OCI-M2 (cell line): ENCODE measurements at regions not wholly inside any gene's neighbourhood (a gene's known extent, or its start where the extent isn't known, plus 50 kb on each side); places are given as distances from the start of the nearest gene placed in this dataset.

Experiments
- DNase-seq: peaks from one replicate; lab custom pipeline; 2025; ENCODE audit not compliant: unreplicated experiment; lab: John Stamatoyannopoulos, UW

- DNase-seq = no peak
Measured at GRCh38 chr6:114452785-114453401, 110.1 kb upstream of the HS3ST5 start.

- DNase-seq = no peak
Measured at GRCh38 chr6:114450631-114451030, 107.8 kb upstream of the HS3ST5 start.

GRCh38 chr6:114449659-114450058 is 106.8 kb upstream of the HS3ST5 start:
- no peak for DNase-seq

GRCh38 chr6:114446342-114446741 is 103.5 kb upstream of the HS3ST5 start:
- no peak for DNase-seq

GRCh38 chr6:114445846-114446245 is 103.0 kb upstream of the HS3ST5 start:
- no peak for DNase-seq

- DNase-seq = no peak
Measured at GRCh38 chr6:114439411-114439810, 96.6 kb upstream of the HS3ST5 start.

- no peak for DNase-seq
Measured at GRCh38 chr6:114437235-114437634, 94.4 kb upstream of the HS3ST5 start.

- DNase-seq = no peak
Measured at GRCh38 chr6:114436691-114437090, 93.9 kb upstream of the HS3ST5 start.

GRCh38 chr6:114435985-114436384 is 93.2 kb upstream of the HS3ST5 start:
- DNase-seq = no peak

- no peak for DNase-seq
Measured at GRCh38 chr6:114432400-114432799, 89.6 kb upstream of the HS3ST5 start.

GRCh38 chr6:114431641-114432040 is 88.8 kb upstream of the HS3ST5 start:
- no peak for DNase-seq

GRCh38 chr6:114430534-114431124 is 87.8 kb upstream of the HS3ST5 start:
- no peak for DNase-seq

GRCh38 chr6:114428341-114428740 is 85.5 kb upstream of the HS3ST5 start:
- no peak for DNase-seq

GRCh38 chr6:114421199-114421598 is 78.4 kb upstream of the HS3ST5 start:
- DNase-seq = no peak

- no peak for DNase-seq
Measured at GRCh38 chr6:114419175-114419574, 76.4 kb upstream of the HS3ST5 start.

- DNase-seq = no peak
Measured at GRCh38 chr6:114418304-114418972, 75.6 kb upstream of the HS3ST5 start.

- no peak for DNase-seq
Measured at GRCh38 chr6:114407426-114408035, 64.7 kb upstream of the HS3ST5 start.

- no peak for DNase-seq
Measured at GRCh38 chr6:114404339-114404955, 61.6 kb upstream of the HS3ST5 start.

- DNase-seq = no peak
Measured at GRCh38 chr6:114403858-114404257, 61.0 kb upstream of the HS3ST5 start.

GRCh38 chr6:114398481-114398880 is 55.7 kb upstream of the HS3ST5 start:
- DNase-seq = no peak
